OCI-LY3 (cell line): ENCODE measurements at regions not wholly inside any gene's neighbourhood (a gene's known extent, or its start where the extent isn't known, plus 50 kb on each side); places are given as distances from the start of the nearest gene placed in this dataset.

ENCODE experiments used
- EZH2phosphoT487 ChIP-seq: fragments of 200-600 bp; shearing (Covaris generic); IDR thresholded peaks from 2 replicates; pipeline ENCODE4 v1.6.1; 2018; ENCODE audit warnings: antibody characterized with exemption, mixed run types, low read depth
- TF ChIP-seq, protein P1 (sequence below): fragments of 200-600, 300-600 bp; sonication (generic); IDR thresholded peaks from 2 replicates; pipeline ENCODE4 v1.5.1; 2014; ENCODE audit warnings: antibody characterized with exemption, low read length, low read depth

- TF ChIP-seq, protein P1, sequence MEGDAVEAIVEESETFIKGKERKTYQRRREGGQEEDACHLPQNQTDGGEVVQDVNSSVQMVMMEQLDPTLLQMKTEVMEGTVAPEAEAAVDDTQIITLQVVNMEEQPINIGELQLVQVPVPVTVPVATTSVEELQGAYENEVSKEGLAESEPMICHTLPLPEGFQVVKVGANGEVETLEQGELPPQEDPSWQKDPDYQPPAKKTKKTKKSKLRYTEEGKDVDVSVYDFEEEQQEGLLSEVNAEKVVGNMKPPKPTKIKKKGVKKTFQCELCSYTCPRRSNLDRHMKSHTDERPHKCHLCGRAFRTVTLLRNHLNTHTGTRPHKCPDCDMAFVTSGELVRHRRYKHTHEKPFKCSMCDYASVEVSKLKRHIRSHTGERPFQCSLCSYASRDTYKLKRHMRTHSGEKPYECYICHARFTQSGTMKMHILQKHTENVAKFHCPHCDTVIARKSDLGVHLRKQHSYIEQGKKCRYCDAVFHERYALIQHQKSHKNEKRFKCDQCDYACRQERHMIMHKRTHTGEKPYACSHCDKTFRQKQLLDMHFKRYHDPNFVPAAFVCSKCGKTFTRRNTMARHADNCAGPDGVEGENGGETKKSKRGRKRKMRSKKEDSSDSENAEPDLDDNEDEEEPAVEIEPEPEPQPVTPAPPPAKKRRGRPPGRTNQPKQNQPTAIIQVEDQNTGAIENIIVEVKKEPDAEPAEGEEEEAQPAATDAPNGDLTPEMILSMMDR = no peak
- TF ChIP-seq EZH2phosphoT487 = no peak
Measured at GRCh38 chr5:176727528-176727900, 80.2 kb downstream of the TSPAN17 start.
